ENCODE measurements at regions not wholly inside any gene's neighbourhood (a gene's known extent, or its start where the extent isn't known, plus 50 kb on each side); places are given as distances from the start of the nearest gene placed in this dataset.

GRCh38 chr12:30457621-30458289 lies 237.9 kb downstream of the IPO8 start:
- H3K27ac ChIP-seq: no peak overlapping the region
- no peaks in the 10 kb centered on the region for H3K36me3 ChIP-seq
- FAIRE-seq (no peak), ATAC-seq (peak; percentile 47 to 76 (median 64)), DNase-seq (no peak)
- no peaks in the 10 kb centered on the region for H3K9me3 ChIP-seq
- intact Hi-C loops (cut with DNase I): no loop called here
- H3K4me3 ChIP-seq: no peak overlapping the region
- 34 to 38% methylated on average over 3 of the region's 3 CpGs for WGBS, 2 donors
- H3K27me3 ChIP-seq: no peaks in the 10 kb centered on the region
- H3K4me1 ChIP-seq: no peaks in the 10 kb centered on the region
- TF ChIP-seq, protein P1, sequence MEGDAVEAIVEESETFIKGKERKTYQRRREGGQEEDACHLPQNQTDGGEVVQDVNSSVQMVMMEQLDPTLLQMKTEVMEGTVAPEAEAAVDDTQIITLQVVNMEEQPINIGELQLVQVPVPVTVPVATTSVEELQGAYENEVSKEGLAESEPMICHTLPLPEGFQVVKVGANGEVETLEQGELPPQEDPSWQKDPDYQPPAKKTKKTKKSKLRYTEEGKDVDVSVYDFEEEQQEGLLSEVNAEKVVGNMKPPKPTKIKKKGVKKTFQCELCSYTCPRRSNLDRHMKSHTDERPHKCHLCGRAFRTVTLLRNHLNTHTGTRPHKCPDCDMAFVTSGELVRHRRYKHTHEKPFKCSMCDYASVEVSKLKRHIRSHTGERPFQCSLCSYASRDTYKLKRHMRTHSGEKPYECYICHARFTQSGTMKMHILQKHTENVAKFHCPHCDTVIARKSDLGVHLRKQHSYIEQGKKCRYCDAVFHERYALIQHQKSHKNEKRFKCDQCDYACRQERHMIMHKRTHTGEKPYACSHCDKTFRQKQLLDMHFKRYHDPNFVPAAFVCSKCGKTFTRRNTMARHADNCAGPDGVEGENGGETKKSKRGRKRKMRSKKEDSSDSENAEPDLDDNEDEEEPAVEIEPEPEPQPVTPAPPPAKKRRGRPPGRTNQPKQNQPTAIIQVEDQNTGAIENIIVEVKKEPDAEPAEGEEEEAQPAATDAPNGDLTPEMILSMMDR (IDR thresholded peaks at IDR 0.05): peak in 1 of 4 donors; percentile 14

DNA sequence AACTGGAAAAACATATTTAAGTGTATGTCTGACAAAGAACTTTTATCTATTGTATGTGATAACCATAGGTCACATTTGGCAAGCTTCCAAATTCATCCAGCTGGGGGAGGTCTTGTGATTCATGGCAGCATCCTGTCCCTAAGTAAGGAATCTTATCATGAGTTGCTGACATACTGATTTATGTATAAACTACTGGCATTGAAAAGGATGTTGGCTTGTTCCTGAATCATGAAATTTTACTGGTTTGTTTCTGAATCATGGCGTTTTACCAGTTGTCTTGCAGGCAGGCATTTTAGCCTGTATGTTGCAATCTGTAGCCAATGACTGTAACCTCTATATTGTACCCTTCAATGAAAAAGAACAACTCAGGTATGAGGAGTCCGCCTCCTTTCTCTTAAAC lies 244.8 kb downstream of the IPO8 start:
- no peak for DNase-seq
- Histone ChIP-seq H3K27ac (no peak overlapping the region), H3K36me3 (no peaks in the 10 kb centered on the region), H3K4me3 (no peak overlapping the region), H3K4me1 (no peaks in the 10 kb centered on the region), H3K27me3 (no peaks in the 10 kb centered on the region), H3K9me3 (no peaks in the 10 kb centered on the region)
- intact Hi-C loops (cut with DNase I): no loop called here
- no peak for ATAC-seq
- TF ChIP-seq, protein P1 (IDR thresholded peaks at IDR 0.05): no peak
- WGBS, 2 donors: 80 to 87% methylated on average over 2 of the region's 2 CpGs
- FAIRE-seq: no peak

GRCh38 chr12:30450226-30450625 lies 245.4 kb downstream of the IPO8 start:
- TF ChIP-seq, protein P1 (IDR thresholded peaks at IDR 0.05): no peak
- intact Hi-C loops (cut with DNase I): no loop called here
- FAIRE-seq: no peak
- ATAC-seq: no peak
- Histone ChIP-seq H3K27me3 (no peaks in the 10 kb centered on the region), H3K36me3 (no peaks in the 10 kb centered on the region), H3K27ac (no peak overlapping the region), H3K9me3 (no peaks in the 10 kb centered on the region), H3K4me3 (no peak overlapping the region), H3K4me1 (no peaks in the 10 kb centered on the region)
- no peak for DNase-seq

GRCh38 chr12:30448038-30448437 lies 247.6 kb downstream of the IPO8 start:
- WGBS, 2 donors: 92% methylated on average over 2 of the region's 2 CpGs
- no peaks in the 10 kb centered on the region for H3K36me3 ChIP-seq
- H3K27me3 ChIP-seq: no peaks in the 10 kb centered on the region
- intact Hi-C loops (cut with DNase I): no loop called here
- H3K4me3 ChIP-seq: no peak overlapping the region
- TF ChIP-seq, protein P1 (IDR thresholded peaks at IDR 0.05): no peak
- ATAC-seq (no peak), DNase-seq (no peak), FAIRE-seq (no peak)
- no peaks in the 10 kb centered on the region for H3K4me1 ChIP-seq
- H3K9me3 ChIP-seq: no peaks in the 10 kb centered on the region
- H3K27ac ChIP-seq: no peak overlapping the region

DNA sequence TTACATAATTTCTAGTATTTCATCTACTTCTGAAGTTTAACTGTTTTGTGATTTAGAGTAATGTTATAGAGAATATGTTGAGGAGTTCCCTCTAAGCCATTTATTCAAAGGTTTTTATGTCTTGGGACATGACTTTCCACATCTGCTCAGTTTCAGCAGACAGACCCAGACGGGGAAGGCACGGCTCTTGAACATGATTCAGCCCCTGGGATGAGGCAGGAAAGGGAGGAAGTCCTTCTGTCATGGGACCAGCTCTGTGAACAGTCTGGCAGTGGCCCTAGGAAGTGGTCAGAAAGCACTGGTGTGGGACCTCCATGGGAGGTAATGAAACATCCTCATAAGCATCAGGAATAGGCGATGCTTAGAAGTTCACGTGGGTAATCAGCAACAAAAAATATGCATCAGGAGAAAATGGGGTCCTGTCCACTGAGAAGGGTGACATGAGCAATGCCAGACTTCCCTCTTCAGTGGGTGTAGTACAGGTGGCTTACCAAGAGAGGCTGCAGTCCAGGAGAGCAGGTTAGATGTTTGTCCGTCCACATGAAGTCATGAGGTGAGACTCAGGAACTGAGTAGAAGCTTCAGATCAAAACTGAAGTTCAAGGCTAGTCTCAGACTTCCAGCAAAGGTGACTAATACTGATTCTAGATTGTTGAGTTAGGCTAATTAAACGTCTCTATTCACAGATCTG lies 248.5 kb downstream of the IPO8 start:
- H3K36me3 ChIP-seq: no peaks in the 10 kb centered on the region
- no peak for FAIRE-seq

More for the DNA sequence above, 248.5 kb downstream of the IPO8 start:
- no peaks in the 10 kb centered on the region for H3K4me1 ChIP-seq
- TF ChIP-seq, protein P1 (IDR thresholded peaks at IDR 0.05): no peak
- ATAC-seq (no peak), DNase-seq (no peak)
- H3K27me3 ChIP-seq: no peaks in the 10 kb centered on the region
- WGBS, 2 donors: 53 to 66% methylated on average over 6 of the region's 6 CpGs
- H3K27ac ChIP-seq: no peak overlapping the region
- intact Hi-C loops (cut with DNase I): no loop called here
- no peak overlapping the region for H3K4me3 ChIP-seq
- no peaks in the 10 kb centered on the region for H3K9me3 ChIP-seq
